SK-N-SH (cell line): ENCODE measurements at regions not wholly inside any gene's neighbourhood (a gene's known extent, or its start where the extent isn't known, plus 50 kb on each side); places are given as distances from the start of the nearest gene placed in this dataset.

ENCODE experiments used
- CTCF ChIA-PET: fragments of 300-600, 350-600 bp; formaldehyde crosslinking; extraction: SDS; loops from one replicate; lab custom pipeline; 2021; lab: Yijun Ruan, JAX
- POLR2A ChIA-PET: fragments of 350-600 bp; sonication (Branson Sonifier 250); formaldehyde crosslinking; extraction: SDS; loops from one replicate; lab custom pipeline; 2020; ENCODE audit warnings: antibody characterized with exemption, inconsistent platforms; lab: Yijun Ruan, JAX
- DNase-seq: peaks from one replicate; pipeline ENCODE4 v3.0.0; 2012
- H2AFZ ChIP-seq: fragments of 200-600 bp; sonication (generic); 2 replicates; pipeline ENCODE4 v1.8.1; 2016; ENCODE audit warnings: antibody characterized with exemption, mild to moderate bottlenecking, low read depth
- H3F3A ChIP-seq: fragments of 200-600 bp; sonication (generic); replicated peaks from 2 replicates; pipeline ENCODE3; 2016; ENCODE audit warnings: antibody characterized with exemption, mild to moderate bottlenecking; ENCODE audit not compliant: insufficient read depth
- H3K27ac ChIP-seq, 2 experiments: fragments of 200-500 bp in 1 of 2; fragments of 200-600 bp in 1 of 2; sonication (Bioruptor generic) in 1 of 2; sonication (generic), shearing (Covaris generic) in 1 of 2; 2 replicates each; pipeline versions ENCODE4 v1.5.1 to v1.6.1; 2014 to 2016; ENCODE audit warnings: low read depth in 2 of 2, inconsistent platforms in 1 of 2, low read length in 1 of 2, mild to moderate bottlenecking in 1 of 2, mixed read lengths in 1 of 2
- H3K27me3 ChIP-seq: fragments of 200-600 bp; sonication (generic), shearing (Covaris generic); 2 replicates; pipeline ENCODE4 v1.6.1; 2016; ENCODE audit warnings: mixed run types; ENCODE audit not compliant: insufficient read depth
- H3K36me3 ChIP-seq, 2 experiments: fragments of 200-500 bp in 1 of 2; fragments of 200-600 bp in 1 of 2; sonication (Bioruptor generic) in 1 of 2; sonication (generic) in 1 of 2; replicated peaks in 1 of 2; 2 replicates each; pipeline versions ENCODE3 to v1.5.1; 2014 to 2016; ENCODE audit warnings: low read length in 1 of 2, mild to moderate bottlenecking in 1 of 2; ENCODE audit not compliant: insufficient read depth in 2 of 2, control insufficient read depth in 1 of 2
- H3K4me1 ChIP-seq, 2 experiments: fragments of 200-500 bp in 1 of 2; fragments of 200-600 bp in 1 of 2; sonication (Bioruptor generic) in 1 of 2; sonication (generic), shearing (Covaris generic) in 1 of 2; 2 replicates each; pipeline versions ENCODE4 v1.5.1 to v1.6.1; 2014 to 2016; ENCODE audit warnings: low read depth in 1 of 2, low read length in 1 of 2, mixed run types in 1 of 2; ENCODE audit not compliant: insufficient read depth in 2 of 2, control insufficient read depth in 1 of 2
- H3K4me2 ChIP-seq: fragments of 200-600 bp; sonication (generic), shearing (Covaris generic); 2 replicates; pipeline ENCODE4 v1.6.1; 2017; ENCODE audit warnings: mixed run types
- H3K4me3 ChIP-seq, 2 experiments: fragments of 200-500 bp in 1 of 2; fragments of 200-600 bp in 1 of 2; sonication (Bioruptor generic) in 1 of 2; sonication (generic), shearing (Covaris generic) in 1 of 2; 2 replicates each; pipeline versions ENCODE4 v1.5.1 to v1.8.1; 2014 to 2016; ENCODE audit warnings: low read depth in 2 of 2, inconsistent platforms in 1 of 2, low read length in 1 of 2, mild to moderate bottlenecking in 1 of 2, mixed read lengths in 1 of 2, moderate library complexity in 1 of 2
- H3K79me2 ChIP-seq: fragments of 200-600 bp; sonication (generic); 2 replicates; pipeline ENCODE4 v1.8.1; 2017; ENCODE audit warnings: mild to moderate bottlenecking; ENCODE audit not compliant: insufficient read depth
- H3K9ac ChIP-seq: fragments of 200-600 bp; sonication (generic); 2 replicates; pipeline ENCODE4 v1.6.1; 2017; ENCODE audit warnings: mixed run types
- H3K9me2 ChIP-seq: fragments of 200-600 bp; sonication (generic); 2 replicates; pipeline ENCODE4 v1.6.1; 2017; ENCODE audit warnings: mixed run types
- H3K9me3 ChIP-seq: fragments of 200-600 bp; sonication (generic); 2 replicates; pipeline ENCODE4 v1.6.1; 2017; ENCODE audit warnings: mixed run types, mild to moderate bottlenecking, moderate library complexity
- H4K20me1 ChIP-seq: fragments of 200-600 bp; sonication (generic); 2 replicates; pipeline ENCODE4 v1.6.1; 2017; ENCODE audit warnings: mild to moderate bottlenecking, mixed run types; ENCODE audit not compliant: insufficient read depth
- ELF1 ChIP-seq: IDR thresholded peaks from 2 replicates; pipeline ENCODE4 v1.4.0; 2012
- FOXJ3 ChIP-seq: sonication (generic); formaldehyde crosslinking; IDR thresholded peaks from 2 replicates; pipeline ENCODE4 v1.5.1; 2020; ENCODE audit warnings: mild to moderate bottlenecking, missing genetic modification reagents
- JUND ChIP-seq: IDR thresholded peaks from 2 replicates; pipeline ENCODE4 v1.4.0; 2012
- MAX ChIP-seq: IDR thresholded peaks from 2 replicates; pipeline ENCODE4 v1.4.0; 2012; ENCODE audit warnings: low read depth
- POLR2AphosphoS5 ChIP-seq: IDR thresholded peaks from 2 replicates; pipeline ENCODE4 v1.6.1; 2012; ENCODE audit warnings: low read depth, low read length
- RAD21 ChIP-seq: IDR thresholded peaks from 2 replicates; pipeline ENCODE4 v1.6.1; 2012; ENCODE audit warnings: mild to moderate bottlenecking, low read length
- SIN3A ChIP-seq: IDR thresholded peaks from 2 replicates; pipeline ENCODE4 v1.6.1; 2012; ENCODE audit warnings: low read depth, mild to moderate bottlenecking, low read length, moderate library complexity, borderline replicate concordance
- SMC3 ChIP-seq: IDR thresholded peaks from 2 replicates; pipeline ENCODE4 v1.6.1; 2012; ENCODE audit warnings: low read depth, low read length, improper control_type of control experiment
- TEAD4 ChIP-seq: IDR thresholded peaks from 2 replicates; pipeline ENCODE4 v1.4.0; 2012; ENCODE audit warnings: mild to moderate bottlenecking, borderline replicate concordance; ENCODE audit not compliant: insufficient read depth
- WGBS: methylation state at CpG from one replicate; pipeline ENCODE4 v1.1.6; 2017; ENCODE audit warnings: low lambda C conversion rate; 5-methylcytosine and 5-hydroxymethylcytosine counted together

- Histone ChIP-seq H3K9ac (no peak overlapping the region), H4K20me1 (no peaks in the 10 kb centered on the region), H3K36me3 (no peaks in the 10 kb centered on the region), H3K4me1 (no peaks in the 10 kb centered on the region), H2AFZ (no peak overlapping the region), H3F3A (no peaks in the 10 kb centered on the region), H3K9me2 (no peaks in the 10 kb centered on the region), H3K27ac (no peak overlapping the region), H3K4me3 (no peak overlapping the region), H3K79me2 (no peaks in the 10 kb centered on the region), H3K4me2 (no peak overlapping the region), H3K27me3 (no peaks in the 10 kb centered on the region), H3K9me3 (no peaks in the 10 kb centered on the region)
- TF ChIP-seq MAX (no peak), SIN3A (no peak), FOXJ3 (CRISPR knock-in tag) (no peak), TEAD4 (no peak)
- ChIA-PET CTCF (no interaction called here), POLR2A (no interaction called here)
- no peak for DNase-seq
- WGBS, result 14% methylated on average over 2 of the region's 2 CpGs
These were observed 463.1 kb upstream of the NEGR1 start for GRCh38 chr1:72745413-72745812.

- TF ChIP-seq FOXJ3 (CRISPR knock-in tag), result no peak
- no peak for TF ChIP-seq TEAD4
- no peak for TF ChIP-seq JUND
- TF ChIP-seq MAX, result no peak
- TF ChIP-seq ELF1, result no peak
- TF ChIP-seq, all 33 proteins: peak for 0
- H3K9me2 ChIP-seq, result 0 out of 2 replicates have a peak, but pooled peaks cover 3% of the 10 kb centered on the region
- H3K9ac ChIP-seq, result no peak overlapping the region
- CTCF ChIA-PET, result interaction anchor here (0.6 to 1.7 kb wide), 2 partner anchors 10 to 368 kb away, joined by 3 to 6 read pairs; no protein-coding TSS in a partner anchor
- no peaks in the 10 kb centered on the region for H3K36me3 ChIP-seq
- H3K79me2 ChIP-seq, result no peaks in the 10 kb centered on the region
- H4K20me1 ChIP-seq, result no peaks in the 10 kb centered on the region
- H3F3A ChIP-seq, result no peaks in the 10 kb centered on the region
- POLR2A ChIA-PET, result no interaction called here
- 65% methylated on average over 1 of the region's 1 CpG for WGBS
- no peaks in the 10 kb centered on the region; a peak in 1 of 4 replicates for H3K4me1 ChIP-seq
- H2AFZ ChIP-seq, result no peak overlapping the region
- H3K27me3 ChIP-seq, result no peaks in the 10 kb centered on the region
- DNase-seq, result no peak
- H3K27ac ChIP-seq, result no peak overlapping the region
- no peaks in the 10 kb centered on the region for H3K9me3 ChIP-seq
- no peak overlapping the region for H3K4me3 ChIP-seq
- H3K4me2 ChIP-seq, result no peak overlapping the region
These were observed 452.1 kb upstream of the NEGR1 start for GRCh38 chr1:72734415-72734814.

GRCh38 chr1:72724951-72725861 is 442.9 kb upstream of the NEGR1 start:
- H3K4me2 ChIP-seq, result no peak overlapping the region
- no peaks in the 10 kb centered on the region for H3K36me3 ChIP-seq
- H3K9me3 ChIP-seq, result no peaks in the 10 kb centered on the region; the same call in 1 of the 2 replicates
- H3F3A ChIP-seq, result no peaks in the 10 kb centered on the region
- no peak overlapping the region for H3K4me3 ChIP-seq
- H3K9ac ChIP-seq, result no peak overlapping the region
- 58% methylated on average over 14 of the region's 17 CpGs for WGBS
- ChIA-PET CTCF (interaction anchor here (0.6 to 1.9 kb wide), 8 partner anchors 9 to 1273 kb away, joined by 3 to 12 read pairs (median 3); no protein-coding TSS in a partner anchor), POLR2A (no interaction called here)
- no peaks in the 10 kb centered on the region for H4K20me1 ChIP-seq
- no peaks in the 10 kb centered on the region for H3K9me2 ChIP-seq
- DNase-seq, result peak; percentile 16
- no peaks in the 10 kb centered on the region; a peak in 1 of 4 replicates for H3K4me1 ChIP-seq
- TF ChIP-seq RAD21, result peak; percentile 70
- peak; percentile 18; the same call in 1 of the 2 replicates for TF ChIP-seq SMC3
- no peak for TF ChIP-seq POLR2AphosphoS5
- no peaks in the 10 kb centered on the region for H3K27me3 ChIP-seq
- H2AFZ ChIP-seq, result no peak overlapping the region
- no peak overlapping the region for H3K27ac ChIP-seq
- H3K79me2 ChIP-seq, result no peaks in the 10 kb centered on the region
